ENCODE measurements at regions not wholly inside any gene's neighbourhood (a gene's known extent, or its start where the extent isn't known, plus 50 kb on each side); places are given as distances from the start of the nearest gene placed in this dataset.

DNA sequence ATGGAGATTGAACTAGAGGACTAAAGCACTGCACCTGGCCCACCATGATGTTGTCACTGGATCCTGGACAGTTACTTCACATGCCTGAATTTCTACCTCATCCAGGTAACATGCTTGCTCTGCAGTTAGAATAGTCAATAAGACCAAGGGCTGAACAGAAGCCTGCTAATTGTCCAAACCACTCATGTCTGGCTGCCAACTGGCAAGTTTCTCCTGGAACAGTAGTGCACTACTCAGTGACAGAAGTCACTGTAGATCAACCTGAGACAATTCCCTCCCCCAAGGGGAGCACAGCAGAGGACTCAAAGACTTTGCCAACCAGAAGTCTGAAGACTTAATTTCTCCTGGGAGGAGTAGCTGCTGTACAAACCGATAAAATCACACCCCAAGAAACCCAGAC, 454.6 kb upstream of the MARCKS start:
- TF ChIP-seq, protein P1, sequence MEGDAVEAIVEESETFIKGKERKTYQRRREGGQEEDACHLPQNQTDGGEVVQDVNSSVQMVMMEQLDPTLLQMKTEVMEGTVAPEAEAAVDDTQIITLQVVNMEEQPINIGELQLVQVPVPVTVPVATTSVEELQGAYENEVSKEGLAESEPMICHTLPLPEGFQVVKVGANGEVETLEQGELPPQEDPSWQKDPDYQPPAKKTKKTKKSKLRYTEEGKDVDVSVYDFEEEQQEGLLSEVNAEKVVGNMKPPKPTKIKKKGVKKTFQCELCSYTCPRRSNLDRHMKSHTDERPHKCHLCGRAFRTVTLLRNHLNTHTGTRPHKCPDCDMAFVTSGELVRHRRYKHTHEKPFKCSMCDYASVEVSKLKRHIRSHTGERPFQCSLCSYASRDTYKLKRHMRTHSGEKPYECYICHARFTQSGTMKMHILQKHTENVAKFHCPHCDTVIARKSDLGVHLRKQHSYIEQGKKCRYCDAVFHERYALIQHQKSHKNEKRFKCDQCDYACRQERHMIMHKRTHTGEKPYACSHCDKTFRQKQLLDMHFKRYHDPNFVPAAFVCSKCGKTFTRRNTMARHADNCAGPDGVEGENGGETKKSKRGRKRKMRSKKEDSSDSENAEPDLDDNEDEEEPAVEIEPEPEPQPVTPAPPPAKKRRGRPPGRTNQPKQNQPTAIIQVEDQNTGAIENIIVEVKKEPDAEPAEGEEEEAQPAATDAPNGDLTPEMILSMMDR (IDR thresholded peaks at IDR 0.05) = no peak
- no peak for TF ChIP-seq POLR2AphosphoS5 (IDR thresholded peaks at IDR 0.05)
- no peak for TF ChIP-seq POLR2A (IDR thresholded peaks at IDR 0.05)
